GM23248 (cell line): ENCODE measurements at regions not wholly inside any gene's neighbourhood (a gene's known extent, or its start where the extent isn't known, plus 50 kb on each side); places are given as distances from the start of the nearest gene placed in this dataset.
"Not testable (repeated sequence)": the region's sequence is repeated elsewhere in the genome, so short reads cannot be mapped to it uniquely, and the experiment has no call there.

Experiments used
- EZH2 ChIP-seq: fragments of 200-600 bp; sonication (generic); IDR thresholded peaks from 2 replicates; pipeline ENCODE4 v1.6.1; 2018; ENCODE audit warnings: antibody characterized with exemption, mild to moderate bottlenecking; ENCODE audit not compliant: insufficient read depth, poor library complexity, severe bottlenecking
- EZH2phosphoT487 ChIP-seq: fragments of 200-600 bp; sonication (generic); IDR thresholded peaks from 2 replicates; pipeline ENCODE4 v1.6.1; 2018; ENCODE audit warnings: antibody characterized with exemption, moderate library complexity, mild to moderate bottlenecking, low read depth; ENCODE audit not compliant: insufficient read depth

DNA sequence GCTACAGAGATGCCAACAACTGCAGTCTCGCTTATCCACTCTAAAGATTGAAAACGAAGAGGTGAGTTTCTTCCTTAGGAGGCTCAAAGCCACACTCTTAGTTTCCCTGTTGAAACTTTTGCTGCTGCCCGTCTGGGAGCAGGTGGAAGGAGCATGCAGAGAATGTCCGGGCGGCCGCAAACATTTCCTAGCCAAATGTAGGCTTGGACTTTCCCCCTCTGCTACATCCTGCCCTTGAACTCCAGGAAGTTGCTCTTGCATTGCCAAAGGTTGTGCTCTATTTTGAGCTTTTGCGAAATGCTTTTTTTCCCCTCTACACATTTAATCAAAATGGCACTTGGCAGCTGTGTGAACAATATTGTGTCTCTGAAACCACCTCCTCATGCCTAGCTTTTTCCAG, 95.3 kb upstream of the FAM72C start:
- TF ChIP-seq EZH2phosphoT487, EZH2: not testable (repeated sequence)
